Chondrocyte (in vitro differentiated cells): ENCODE measurements at regions not wholly inside any gene's neighbourhood (a gene's known extent, or its start where the extent isn't known, plus 50 kb on each side); places are given as distances from the start of the nearest gene placed in this dataset.
"Not testable (repeated sequence)": the region's sequence is repeated elsewhere in the genome, so short reads cannot be mapped to it uniquely, and the experiment has no call there.

ENCODE experiments used
- DNase-seq: peaks from one replicate; pipeline ENCODE4 v3.0.0; 2021; ENCODE audit warnings: mixed read lengths, low spot score
- H3K27ac Mint-ChIP-seq: one replicate; pipeline ENCODE4 v1.8.0; 2021; ENCODE audit warnings: mild to moderate bottlenecking, moderate library complexity, mixed read lengths; ENCODE audit not compliant: unreplicated experiment
- H3K27me3 Mint-ChIP-seq: 2 replicates; pipeline ENCODE4 v1.8.0; 2021; ENCODE audit warnings: low read depth, mixed read lengths
- H3K36me3 Mint-ChIP-seq: 2 replicates; pipeline ENCODE4 v1.8.0; 2021; ENCODE audit warnings: low read depth, mixed read lengths
- H3K4me1 Mint-ChIP-seq: 2 replicates; pipeline ENCODE4 v1.8.0; 2021; ENCODE audit warnings: low read depth, mild to moderate bottlenecking, mixed read lengths
- H3K4me3 Mint-ChIP-seq: one replicate; pipeline ENCODE4 v1.8.0; 2021; ENCODE audit warnings: mild to moderate bottlenecking, moderate library complexity, mixed read lengths; ENCODE audit not compliant: unreplicated experiment
- H3K9me3 Mint-ChIP-seq: 2 replicates; pipeline ENCODE4 v1.8.0; 2021; ENCODE audit warnings: low read depth, mixed read lengths
- CTCF ChIP-seq: fragments of 200-600 bp; sonication (generic); IDR thresholded peaks from 2 replicates; pipeline ENCODE4 v1.5.0; 2021; ENCODE audit warnings: antibody characterized with exemption, mild to moderate bottlenecking, moderate library complexity

GRCh38 chr17:31778523-31778922, 80.5 kb downstream of the COPRS start:
- DNase-seq = no peak
- peaks cover 10% of the 10 kb centered on the region for H3K36me3 Mint-ChIP-seq
- H3K9me3 Mint-ChIP-seq = peaks cover 10% of the 10 kb centered on the region
- TF ChIP-seq CTCF = no peak
- peaks cover 5% of the 10 kb centered on the region for H3K27me3 Mint-ChIP-seq
- no peaks in the 10 kb centered on the region for H3K4me1 Mint-ChIP-seq
- no peak overlapping the region for H3K4me3 Mint-ChIP-seq
- H3K27ac Mint-ChIP-seq = no peak overlapping the region

GRCh38 chr17:31771328-31771727, 87.7 kb downstream of the COPRS start:
- H3K4me3 Mint-ChIP-seq, H3K27me3 Mint-ChIP-seq, DNase-seq, H3K36me3 Mint-ChIP-seq, H3K9me3 Mint-ChIP-seq, H3K4me1 Mint-ChIP-seq, H3K27ac Mint-ChIP-seq: not testable (repeated sequence)

DNA sequence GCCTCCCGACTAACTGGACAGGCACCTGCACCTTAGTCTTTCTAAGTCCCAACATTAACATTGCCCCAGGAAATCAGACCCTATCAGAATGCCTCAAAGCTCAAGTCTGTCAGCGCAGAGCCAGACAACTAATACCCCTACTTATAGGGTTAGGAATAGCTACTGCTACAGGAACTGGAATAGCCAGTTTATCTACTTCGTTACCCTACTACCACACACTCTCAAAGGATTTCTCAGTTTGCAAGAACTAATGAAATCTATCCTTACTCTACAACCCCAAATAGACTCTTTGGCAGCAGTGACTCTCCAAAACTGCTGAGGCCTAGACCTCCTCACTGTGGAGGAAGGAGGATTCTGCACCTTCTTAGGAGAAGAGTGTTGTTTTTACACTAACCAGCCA, 88.5 kb downstream of the COPRS start:
- H3K4me1 Mint-ChIP-seq, H3K4me3 Mint-ChIP-seq: not testable (repeated sequence)

DNA sequence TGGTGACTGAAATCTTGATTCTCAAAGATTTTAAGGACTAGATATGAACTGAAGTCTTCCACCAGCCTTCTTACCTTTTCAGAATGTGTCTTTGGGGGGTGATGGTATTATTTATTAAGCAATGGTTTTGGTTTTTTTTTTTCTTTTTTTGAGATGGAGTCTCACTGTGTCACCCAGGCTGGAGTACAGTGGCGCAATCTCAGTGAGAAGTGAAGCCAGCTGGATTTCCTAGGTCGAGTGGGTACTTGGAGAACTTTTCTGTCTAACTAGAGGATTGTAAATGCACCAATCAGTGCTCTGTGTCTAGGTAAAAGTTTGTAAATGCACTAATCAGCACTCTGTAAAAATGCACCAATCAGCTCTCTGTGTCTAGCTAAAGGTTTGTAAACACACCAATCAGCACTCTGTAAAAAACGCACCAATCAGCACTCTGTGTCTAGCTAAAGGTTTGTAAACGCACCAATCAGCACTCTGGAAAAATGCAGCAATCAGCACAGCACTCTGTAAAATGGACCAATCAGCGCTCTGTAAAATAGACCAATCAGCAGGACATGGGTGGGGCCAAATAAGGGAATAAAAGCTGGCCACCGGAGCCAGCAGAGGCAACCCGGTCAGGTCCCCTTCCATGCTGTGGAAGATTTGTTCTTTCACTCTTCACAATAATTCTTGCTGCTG, 97.1 kb downstream of the COPRS start:
- H3K27ac Mint-ChIP-seq, H3K4me3 Mint-ChIP-seq, H3K9me3 Mint-ChIP-seq, H3K4me1 Mint-ChIP-seq, DNase-seq, H3K36me3 Mint-ChIP-seq, H3K27me3 Mint-ChIP-seq: not testable (repeated sequence)

More for the DNA sequence above, 88.5 kb downstream of the COPRS start:
- not testable (repeated sequence) for DNase-seq, H3K9me3 Mint-ChIP-seq, H3K36me3 Mint-ChIP-seq, H3K27me3 Mint-ChIP-seq, H3K27ac Mint-ChIP-seq
- TF ChIP-seq CTCF = peak; percentile 11

DNA sequence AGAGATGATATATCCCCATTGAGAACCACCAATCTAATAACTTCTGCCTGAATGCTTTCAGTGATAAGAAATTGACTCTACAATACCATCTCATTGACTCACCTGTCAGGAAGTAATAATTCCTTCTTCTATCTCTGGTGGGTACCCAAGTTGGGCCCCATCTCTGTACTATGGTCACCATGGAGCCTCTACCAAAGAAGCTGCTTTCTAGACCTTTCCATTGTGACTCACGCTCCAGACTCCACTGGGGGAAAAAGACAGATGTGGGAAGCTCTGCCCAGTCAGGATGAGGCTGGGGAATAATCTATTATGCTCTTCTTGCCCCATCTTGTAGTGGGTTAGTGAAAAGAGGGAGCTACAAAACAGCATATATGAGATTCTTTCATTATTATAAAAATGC, 100.4 kb downstream of the COPRS start:
- no peak overlapping the region for H3K4me3 Mint-ChIP-seq
- no peak for TF ChIP-seq CTCF
- H3K27me3 Mint-ChIP-seq = no peaks in the 10 kb centered on the region
- no peaks in the 10 kb centered on the region for H3K9me3 Mint-ChIP-seq
- peaks cover 8% of the 10 kb centered on the region for H3K4me1 Mint-ChIP-seq
- H3K27ac Mint-ChIP-seq = no peak overlapping the region
- no peak for DNase-seq
- H3K36me3 Mint-ChIP-seq = no peaks in the 10 kb centered on the region

DNA sequence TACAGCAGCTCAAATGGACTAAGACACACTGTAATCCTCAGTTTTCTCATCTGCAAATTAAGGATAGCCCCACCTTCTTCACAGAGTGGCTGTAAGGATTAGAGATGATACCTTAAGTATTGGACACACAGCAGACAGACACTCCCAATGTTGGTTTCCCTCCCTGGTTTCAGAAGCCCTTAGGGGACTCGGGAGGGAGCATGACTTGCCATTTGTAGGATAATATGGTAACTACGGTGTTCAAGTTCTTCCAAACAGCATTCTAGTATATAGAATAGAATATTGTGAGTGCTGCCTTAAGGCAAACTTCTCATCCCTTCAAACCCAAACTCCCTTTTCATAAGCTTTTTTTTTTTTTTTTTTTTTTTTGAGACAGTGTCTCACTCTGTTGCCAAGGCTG, 101.9 kb downstream of the COPRS start:
- no peaks in the 10 kb centered on the region for H3K36me3 Mint-ChIP-seq
- peaks cover 8% of the 10 kb centered on the region for H3K4me1 Mint-ChIP-seq
- H3K27me3 Mint-ChIP-seq = no peaks in the 10 kb centered on the region
- no peak overlapping the region for H3K4me3 Mint-ChIP-seq
- no peaks in the 10 kb centered on the region for H3K9me3 Mint-ChIP-seq
- H3K27ac Mint-ChIP-seq = no peak overlapping the region
- no peak for TF ChIP-seq CTCF
- no peak for DNase-seq
